CD4-positive, alpha-beta T cell (primary cell): ENCODE measurements at regions not wholly inside any gene's neighbourhood (a gene's known extent, or its start where the extent isn't known, plus 50 kb on each side); places are given as distances from the start of the nearest gene placed in this dataset.

Source experiments
- ATAC-seq: fragments of 200-7000 bp; cut with Tn5 transposase; one replicate; pipeline ENCODE4 v1.10.0; 2022; ENCODE audit warnings: mild to moderate bottlenecking; ENCODE audit not compliant: poor library complexity
- CTCF ChIA-PET: fragments of 350-600 bp; sonication (Branson Sonifier 250); formaldehyde crosslinking; loops from one replicate; lab custom pipeline; 2021; ENCODE audit warnings: antibody characterized with exemption, inconsistent platforms; lab: Charles Lee
- POLR2A ChIA-PET: fragments of 350-600 bp; sonication (Branson Sonifier 250); formaldehyde crosslinking; loops from one replicate; lab custom pipeline; 2021; ENCODE audit warnings: antibody characterized with exemption, inconsistent platforms; lab: Charles Lee
- DNase-seq, 14 experiments: peaks; one replicate each; pipeline ENCODE4 v3.0.0-alpha.2; 2013 to 2020; ENCODE audit warnings: mixed read lengths in 2 of 14
- H3K27ac ChIP-seq, 2 donors: one replicate each; pipeline versions ENCODE4 v1.5.1 to v1.7.0; 2013; ENCODE audit warnings: low read length in 2 of 2, low read depth in 1 of 2, mild to moderate bottlenecking in 1 of 2
- H3K27me3 ChIP-seq, 2 experiments: 1 replicate in 1 of 2; 2 replicates in 1 of 2; pipeline versions ENCODE4 v1.6.1 to v1.7.0; 2013; ENCODE audit warnings: low read length in 2 of 2, control low read depth in 1 of 2, mild to moderate bottlenecking in 1 of 2, moderate library complexity in 1 of 2; ENCODE audit not compliant: insufficient read depth in 2 of 2, control insufficient read depth in 1 of 2
- H3K36me3 ChIP-seq: one replicate; pipeline ENCODE4 v1.6.1; 2013; ENCODE audit warnings: low read length, control low read depth; ENCODE audit not compliant: insufficient read depth
- H3K4me1 ChIP-seq: one replicate; pipeline ENCODE4 v1.6.1; 2013; ENCODE audit warnings: low read length, control low read depth; ENCODE audit not compliant: insufficient read depth
- H3K4me3 ChIP-seq: one replicate; pipeline ENCODE4 v1.5.1; 2013; ENCODE audit warnings: mild to moderate bottlenecking, low read length, moderate library complexity
- H3K9me3 ChIP-seq, 2 experiments: 1 replicate in 1 of 2; 2 replicates in 1 of 2; pipeline versions ENCODE4 v1.6.1 to v1.7.0; 2013; ENCODE audit warnings: low read length in 2 of 2, mild to moderate bottlenecking in 2 of 2, control low read depth in 1 of 2, moderate library complexity in 1 of 2; ENCODE audit not compliant: control insufficient read depth in 1 of 2, insufficient read depth in 1 of 2
- H3K27ac Mint-ChIP-seq: one replicate; pipeline ENCODE4 v1.8.0; 2020; ENCODE audit warnings: mixed read lengths
- H3K27me3 Mint-ChIP-seq: one replicate; pipeline ENCODE4 v1.8.0; 2021; ENCODE audit warnings: mixed read lengths
- H3K36me3 Mint-ChIP-seq: one replicate; pipeline ENCODE4 v1.8.0; 2021; ENCODE audit warnings: low read depth, mixed read lengths
- H3K4me1 Mint-ChIP-seq: one replicate; pipeline ENCODE4 v1.8.0; 2021; ENCODE audit warnings: low read depth, mixed read lengths
- H3K4me3 Mint-ChIP-seq: one replicate; pipeline ENCODE4 v1.8.0; 2020; ENCODE audit warnings: mild to moderate bottlenecking, mixed read lengths
- H3K9me3 Mint-ChIP-seq: one replicate; pipeline ENCODE4 v1.8.0; 2020; ENCODE audit warnings: mixed read lengths
- CTCF ChIP-seq: fragments of 200-600 bp; IDR thresholded peaks from one replicate; pipeline ENCODE4 v1.8.0; 2022; ENCODE audit warnings: antibody characterized with exemption, mild to moderate bottlenecking
- intact Hi-C, 2 experiments: fragments of 100-400 bp; cut with DNase I in 1 of 2; cut with micrococcal nuclease in 1 of 2; formaldehyde crosslinking; loops; one replicate each; pipeline versions ENCODE4 v1.15.1 to v1.9.0; 2023 to 2025; cut with DNase I, micrococcal nuclease

GRCh38 chr16:35182943-35183550, 1723.6 kb downstream of the TP53TG3F start:
- POLR2A ChIA-PET: no interaction called here
- no peak overlapping the region for H3K4me3 Mint-ChIP-seq
- H3K4me1 ChIP-seq: no peaks in the 10 kb centered on the region
- intact Hi-C loops: loop anchor here in 1 of 2 experiments (10.0 kb wide), 1 partner anchor 58 kb away; no protein-coding TSS in a partner anchor
- H3K4me1 Mint-ChIP-seq: no peaks in the 10 kb centered on the region
- ATAC-seq (no peak), DNase-seq (no peak)
- no peak for TF ChIP-seq CTCF
- no peaks in the 10 kb centered on the region for H3K27me3 Mint-ChIP-seq
- no peaks in the 10 kb centered on the region for H3K36me3 ChIP-seq
- no peaks in the 10 kb centered on the region for H3K36me3 Mint-ChIP-seq
- peaks cover 15% of the 10 kb centered on the region for H3K9me3 Mint-ChIP-seq
- H3K27me3 ChIP-seq: no peaks in the 10 kb centered on the region
- CTCF ChIA-PET: no interaction called here
- H3K27ac ChIP-seq: no peak overlapping the region
- no peak overlapping the region for H3K4me3 ChIP-seq
- H3K27ac Mint-ChIP-seq: no peak overlapping the region
- H3K9me3 ChIP-seq: peaks cover 14 to 65% of the 10 kb centered on the region in 2 experiments

GRCh38 chr16:35184356-35184870, 1725.0 kb downstream of the TP53TG3F start:
- no peak for TF ChIP-seq CTCF
- Mint-ChIP-seq H3K27me3 (no peaks in the 10 kb centered on the region), H3K27ac (no peak overlapping the region), H3K4me1 (no peaks in the 10 kb centered on the region), H3K4me3 (no peak overlapping the region), H3K36me3 (no peaks in the 10 kb centered on the region), H3K9me3 (peaks cover 15% of the 10 kb centered on the region)
- Histone ChIP-seq H3K27ac (no peak overlapping the region), H3K4me1 (no peaks in the 10 kb centered on the region), H3K9me3 (peaks cover 18 to 73% of the 10 kb centered on the region in 2 experiments), H3K27me3 (no peaks in the 10 kb centered on the region), H3K4me3 (no peak overlapping the region), H3K36me3 (no peaks in the 10 kb centered on the region)
- DNase-seq: no peak
- ChIA-PET POLR2A (no interaction called here), CTCF (no interaction called here)
- intact Hi-C loops: loop anchor here in 1 of 2 experiments (10.0 kb wide), 1 partner anchor 60 kb away; no protein-coding TSS in a partner anchor
- no peak for ATAC-seq

- no peak for ATAC-seq
- Mint-ChIP-seq H3K36me3 (no peaks in the 10 kb centered on the region), H3K4me1 (no peaks in the 10 kb centered on the region), H3K4me3 (no peak overlapping the region), H3K9me3 (peaks cover 10% of the 10 kb centered on the region), H3K27ac (no peak overlapping the region), H3K27me3 (no peaks in the 10 kb centered on the region)
- no peak for DNase-seq
- intact Hi-C loops: loop anchor here in 1 of 2 experiments (10.0 kb wide), 1 partner anchor 61 kb away; no protein-coding TSS in a partner anchor
- H3K4me3 ChIP-seq: no peak overlapping the region
- H3K27ac ChIP-seq: no peak overlapping the region
- peaks cover 18 to 73% of the 10 kb centered on the region in 2 experiments for H3K9me3 ChIP-seq
- CTCF ChIA-PET: no interaction called here
- H3K36me3 ChIP-seq: no peaks in the 10 kb centered on the region
- no peak for TF ChIP-seq CTCF
- POLR2A ChIA-PET: no interaction called here
- H3K27me3 ChIP-seq: no peaks in the 10 kb centered on the region
- no peaks in the 10 kb centered on the region for H3K4me1 ChIP-seq
These were observed 1726.1 kb downstream of the TP53TG3F start for GRCh38 chr16:35185366-35186044.
